Left hindlimb (tissue), 1 donor: ENCODE measurements at regions not wholly inside any gene's neighbourhood (a gene's known extent, or its start where the extent isn't known, plus 50 kb on each side); places are given as distances from the start of the nearest gene placed in this dataset.
A peak's percentile ranks its signal among the peaks of the same experiment; 100 is the strongest.

Source experiments
- DNase-seq: peaks from one replicate; pipeline ENCODE4 v3.0.0-alpha.2; 2018

DNA sequence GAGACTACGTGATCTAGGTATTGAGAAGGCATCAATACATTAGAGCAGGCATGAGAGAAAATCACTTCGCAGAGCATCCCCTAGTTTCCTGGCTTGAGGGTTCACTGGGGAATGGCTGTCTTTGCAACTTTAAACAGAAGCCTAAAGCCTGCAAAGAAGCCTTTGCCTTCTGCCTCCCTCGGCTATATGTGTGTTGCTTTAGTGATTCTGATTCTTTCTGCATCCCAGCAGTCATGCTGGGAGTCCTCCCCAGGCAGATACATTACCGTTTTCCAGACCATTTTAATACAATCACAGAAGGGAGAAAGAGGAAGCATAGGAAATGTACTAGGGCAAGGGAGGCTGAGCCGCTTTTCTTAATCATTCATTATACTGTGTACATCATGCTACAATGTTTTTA, 773.2 kb upstream of the LRRC4C start:
- no peak for DNase-seq

DNA sequence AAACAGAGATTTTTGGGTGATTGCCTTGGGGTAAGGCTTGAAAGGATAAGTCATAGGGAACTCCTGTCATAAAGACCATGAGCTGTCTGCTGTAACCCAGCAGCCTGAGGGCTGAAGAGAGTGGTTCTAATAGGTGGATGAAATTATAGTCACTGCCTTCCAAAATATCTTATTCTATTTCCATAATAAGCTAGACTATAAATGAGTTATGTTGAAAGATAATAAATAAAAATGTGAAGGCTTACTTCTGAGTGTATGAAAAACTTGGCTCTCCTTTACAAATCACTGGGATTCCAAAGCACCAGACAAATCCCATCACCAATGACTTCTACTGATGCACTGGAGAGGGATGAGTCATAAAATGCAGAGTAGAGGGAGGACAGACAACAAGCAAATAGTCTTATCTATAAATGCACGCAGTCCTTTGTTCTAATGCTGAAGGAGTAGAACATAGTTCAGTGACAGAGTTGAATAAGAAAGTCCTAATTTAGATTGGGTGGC, 775.0 kb upstream of the LRRC4C start:
- DNase-seq, result no peak

DNA sequence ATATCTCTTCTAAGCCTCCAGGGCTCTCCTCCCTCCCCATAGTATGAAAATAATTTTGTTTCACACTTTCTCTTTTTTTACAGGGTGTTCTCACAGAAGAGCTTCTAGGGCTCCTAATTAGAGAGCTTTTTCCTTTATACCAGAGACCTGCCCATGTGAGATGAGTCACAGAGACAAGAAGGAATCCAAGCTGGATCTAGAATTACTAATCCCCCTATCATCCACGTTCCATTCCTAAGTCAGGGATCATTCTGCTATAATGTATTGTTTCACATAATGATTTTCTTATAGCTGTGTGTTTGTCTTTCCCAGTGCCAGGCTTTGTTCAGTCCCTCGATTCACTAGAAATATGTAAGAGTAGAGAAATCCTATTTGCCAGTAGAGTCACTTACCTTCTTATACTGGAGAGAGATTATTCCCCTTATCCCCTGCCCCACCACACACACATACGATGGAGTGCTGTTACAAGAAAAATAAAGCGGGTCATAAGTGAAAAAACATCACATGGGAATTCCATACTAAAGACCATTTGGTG, 778.3 kb upstream of the LRRC4C start:
- no peak for DNase-seq

- peak; percentile 58 for DNase-seq
Observed at GRCh38 chr11:42239188-42239587, 779.7 kb upstream of the LRRC4C start.

GRCh38 chr11:42243385-42243784, 783.9 kb upstream of the LRRC4C start:
- no peak for DNase-seq

DNA sequence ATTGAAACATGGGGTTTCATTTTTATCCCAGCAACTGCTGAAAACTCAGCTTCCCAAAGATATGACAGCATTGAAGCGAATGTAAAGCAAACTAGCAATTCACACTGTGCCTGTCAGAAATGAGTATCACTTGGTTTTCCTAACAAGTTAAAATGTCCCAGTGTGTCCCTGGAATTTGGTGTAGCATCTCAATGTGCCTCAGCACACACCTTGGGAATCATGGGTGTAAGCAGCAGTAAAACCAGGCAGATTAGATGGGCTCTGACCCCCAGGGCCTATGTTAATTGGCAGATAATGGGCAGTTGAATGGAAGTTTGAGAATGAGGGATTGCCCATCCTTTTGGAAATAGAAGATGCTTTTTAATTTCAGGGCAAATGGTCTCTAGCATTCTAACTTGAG, 784.9 kb upstream of the LRRC4C start:
- no peak for DNase-seq

DNA sequence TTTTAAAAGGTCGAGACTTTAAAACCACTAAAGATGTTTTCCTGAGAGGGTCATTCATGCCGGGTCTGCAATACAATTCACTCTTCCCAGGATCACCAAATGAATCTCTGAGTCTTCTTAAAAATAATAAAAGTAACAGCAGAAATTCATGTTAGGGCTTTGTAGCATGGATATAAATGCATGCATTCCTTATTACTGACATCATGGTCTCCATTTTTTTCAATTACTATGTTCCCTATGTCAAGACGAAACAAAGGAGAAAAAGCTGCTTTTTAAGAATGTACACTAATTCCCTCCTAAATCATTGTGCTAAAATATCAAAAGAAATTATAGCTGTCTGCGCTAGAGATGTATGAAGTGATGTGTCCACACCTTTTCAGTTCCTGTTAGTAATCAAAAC, 789.9 kb upstream of the LRRC4C start:
- no peak for DNase-seq

GRCh38 chr11:42249956-42250355, 790.5 kb upstream of the LRRC4C start:
- no peak for DNase-seq

DNA sequence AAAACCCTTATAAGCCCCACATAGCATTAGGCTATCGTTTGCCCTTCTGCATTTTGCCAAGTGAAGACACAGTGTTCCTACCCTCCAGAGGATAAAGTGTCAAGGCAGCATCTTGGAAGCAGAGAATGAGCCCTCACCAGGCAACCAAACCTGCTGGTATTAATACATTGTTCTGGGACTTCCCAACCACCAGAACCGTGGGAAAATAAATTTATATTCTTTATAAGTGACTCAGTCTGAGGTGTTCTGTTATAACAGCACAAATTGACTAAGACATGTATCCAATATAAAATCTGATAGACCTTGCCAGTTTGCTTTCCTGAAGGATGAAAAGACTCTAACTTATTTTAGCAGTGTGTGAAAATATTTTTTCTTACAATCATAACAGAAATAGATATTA, 792.5 kb upstream of the LRRC4C start:
- DNase-seq, result no peak

GRCh38 chr11:42253156-42253555, 793.7 kb upstream of the LRRC4C start:
- DNase-seq, result no peak

- DNase-seq, result no peak
Observed at GRCh38 chr11:42255906-42256305, 796.5 kb upstream of the LRRC4C start.

- DNase-seq, result no peak
Observed at GRCh38 chr11:42257534-42257933, 798.1 kb upstream of the LRRC4C start.

DNA sequence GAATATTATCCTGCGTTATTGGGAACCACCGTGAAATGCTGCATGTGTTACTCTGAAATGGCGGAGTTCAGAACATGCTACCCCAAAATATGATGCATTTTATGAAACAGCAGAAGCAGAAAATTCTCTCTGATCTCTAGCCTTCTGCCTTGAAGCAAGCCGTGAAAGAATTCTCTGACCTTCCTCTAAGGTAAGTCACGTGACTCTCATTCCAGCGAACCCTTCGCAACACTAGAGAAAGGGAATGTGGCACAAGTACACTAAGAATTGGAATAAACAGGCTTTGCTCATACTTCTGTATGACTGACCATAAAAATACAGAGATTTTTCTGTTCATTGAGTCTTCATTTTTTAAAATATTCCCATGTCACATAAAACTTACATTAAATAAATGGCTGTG, 805.6 kb upstream of the LRRC4C start:
- no peak for DNase-seq

- DNase-seq, result no peak
Observed at GRCh38 chr11:42271306-42271705, 811.9 kb upstream of the LRRC4C start.

- DNase-seq, result no peak
Observed at GRCh38 chr11:42273977-42274376, 814.5 kb upstream of the LRRC4C start.

DNA sequence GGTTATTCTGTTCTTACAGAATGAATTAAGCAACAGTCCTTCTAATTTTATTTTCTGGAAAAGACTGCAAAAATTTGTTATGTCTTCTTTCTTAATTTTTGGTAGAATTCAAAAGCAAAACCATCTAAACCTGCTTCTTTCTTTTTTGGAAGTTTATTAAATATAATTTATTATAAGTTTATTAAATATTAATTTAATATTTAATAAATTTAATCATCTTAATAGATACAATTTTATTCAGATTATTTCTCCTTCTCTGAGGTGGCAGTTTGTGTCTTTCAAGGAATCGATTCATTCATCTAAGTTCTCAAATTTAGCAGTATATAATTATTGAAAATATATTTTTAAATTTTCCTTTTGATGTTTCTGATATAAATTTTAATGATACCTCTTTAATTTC, 837.5 kb upstream of the LRRC4C start:
- DNase-seq, result no peak

DNA sequence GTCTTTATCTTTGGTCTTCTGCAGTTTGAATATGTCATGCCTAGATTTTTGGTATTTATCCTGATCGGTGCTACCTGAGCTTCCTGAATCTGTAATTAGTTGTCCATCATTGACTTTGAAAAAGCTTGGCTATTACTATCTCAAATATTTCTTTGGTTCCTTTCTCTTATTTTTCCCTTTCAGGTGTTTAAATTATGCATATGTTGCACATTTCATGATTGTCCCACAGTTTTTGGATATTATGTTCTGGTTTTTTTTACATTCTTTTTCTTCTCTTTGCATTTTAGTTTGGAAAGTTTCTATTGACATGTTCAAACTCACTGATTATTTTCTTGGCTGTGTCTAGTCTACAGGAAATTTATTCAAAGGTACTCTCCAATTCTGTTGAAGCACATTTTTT, 840.3 kb upstream of the LRRC4C start:
- DNase-seq, result no peak

- no peak for DNase-seq
Observed at GRCh38 chr11:42301777-42302176, 842.3 kb upstream of the LRRC4C start.

GRCh38 chr11:42311514-42311913, 852.1 kb upstream of the LRRC4C start:
- DNase-seq, result peak; percentile 27

DNA sequence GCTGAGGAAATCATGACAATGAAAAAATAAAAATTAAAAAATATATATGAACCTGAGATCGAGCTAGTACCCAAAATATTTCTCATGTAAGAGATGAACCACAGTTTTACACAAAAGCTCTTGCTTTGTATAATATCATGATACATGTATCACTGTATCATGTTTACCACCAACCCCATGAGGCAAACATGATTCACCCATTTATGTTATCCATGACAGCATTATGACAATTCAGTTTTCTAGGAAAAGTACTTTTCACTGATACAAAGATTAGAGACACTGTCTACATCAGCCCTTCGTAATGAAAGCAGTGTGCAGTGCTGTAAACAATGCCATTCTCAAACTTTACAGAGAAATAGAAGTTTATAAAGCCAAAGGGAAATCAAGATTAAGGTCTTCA, 852.5 kb upstream of the LRRC4C start:
- DNase-seq, result no peak

GRCh38 chr11:42315267-42315666, 855.8 kb upstream of the LRRC4C start:
- DNase-seq, result no peak

GRCh38 chr11:42315846-42316245, 856.4 kb upstream of the LRRC4C start:
- DNase-seq, result no peak

DNA sequence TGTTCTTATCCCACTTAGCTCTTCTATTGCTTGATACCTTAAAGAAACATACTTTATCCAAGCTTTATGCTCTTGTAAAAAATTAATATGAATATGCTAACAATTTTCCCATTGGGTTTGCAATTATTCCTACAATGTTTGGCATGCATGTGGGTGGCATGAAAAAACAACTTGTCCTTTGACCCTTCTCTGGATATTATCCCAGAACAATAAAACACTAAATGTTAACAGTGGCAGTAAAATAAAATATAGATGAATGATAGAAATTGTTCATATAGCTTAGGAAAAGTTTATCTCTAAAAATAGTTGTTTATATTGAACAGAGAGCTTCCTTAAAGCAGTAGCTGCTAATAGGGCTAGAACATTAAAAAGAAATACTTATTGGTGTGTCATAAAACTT, 860.5 kb upstream of the LRRC4C start:
- no peak for DNase-seq

- DNase-seq, result no peak
Observed at GRCh38 chr11:42329929-42330565, 870.6 kb upstream of the LRRC4C start.

GRCh38 chr11:42337786-42338455, 878.5 kb upstream of the LRRC4C start:
- DNase-seq, result no peak
